ENCODE measurements at regions not wholly inside any gene's neighbourhood (a gene's known extent, or its start where the extent isn't known, plus 50 kb on each side); places are given as distances from the start of the nearest gene placed in this dataset.

DNA sequence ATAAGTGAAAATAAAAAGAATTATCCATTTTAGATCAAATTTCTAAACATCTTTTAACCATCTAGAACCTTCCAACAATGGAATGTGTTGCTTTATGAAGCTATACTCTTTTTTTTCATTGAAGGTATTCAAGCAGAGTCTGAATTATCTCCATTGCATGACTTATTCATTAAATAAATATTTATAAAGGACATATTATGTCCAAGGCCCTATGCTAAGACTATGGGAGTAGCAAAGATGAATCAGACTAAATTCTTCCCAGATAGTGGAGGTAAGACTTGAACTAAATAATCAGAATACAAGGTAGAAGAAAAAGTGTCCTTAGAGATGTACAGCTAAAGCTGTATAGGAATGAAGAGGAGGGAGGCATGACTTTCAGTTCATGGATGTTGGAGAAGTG is 215.5 kb upstream of the RGMB start:
- intact Hi-C loops (cut with micrococcal nuclease): no loop called here
- DNase-seq (ENCODE audit: unreplicated experiment): no peak
- CTCF ChIA-PET: no interaction called here

DNA sequence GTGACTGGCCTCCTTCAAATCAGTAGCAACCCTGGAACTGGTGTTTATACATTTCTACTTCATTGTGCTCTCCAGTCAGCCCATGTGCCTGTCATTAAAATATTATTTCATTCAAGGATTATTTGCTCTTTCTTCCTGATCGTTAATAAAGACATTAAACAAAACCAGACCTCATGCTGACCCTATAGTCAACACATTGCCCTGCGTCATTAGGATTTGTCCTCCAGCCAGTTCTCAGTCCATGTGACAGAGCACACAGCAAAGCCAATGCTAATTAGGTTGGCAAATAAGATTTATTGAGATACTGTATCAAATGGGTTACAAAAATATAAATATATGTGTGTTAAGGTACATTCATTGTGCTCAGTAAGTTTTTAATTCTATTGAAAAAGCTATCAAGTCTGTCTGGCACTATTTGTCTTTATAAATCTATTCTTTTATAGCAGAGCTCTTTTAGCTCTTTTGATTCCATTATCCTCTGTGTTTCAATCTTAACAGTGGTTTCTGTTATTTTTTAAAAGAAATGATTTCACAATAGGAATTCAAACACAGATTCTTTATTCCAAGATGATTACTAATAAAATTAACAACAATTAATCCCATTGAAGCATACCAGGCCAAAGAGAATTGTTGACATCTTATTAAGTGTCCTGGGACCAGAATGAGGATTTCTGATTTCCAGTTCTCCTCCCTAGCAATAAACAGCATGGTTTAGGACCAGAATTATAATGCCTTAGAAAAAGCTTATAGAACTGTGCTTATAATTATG is 209.4 kb upstream of the RGMB start:
- no peak for DNase-seq (ENCODE audit: unreplicated experiment)
- POLR2A ChIA-PET: no interaction called here
- CTCF ChIA-PET: interaction anchor here (0.7 kb wide), 1 partner anchor 185 kb away, joined by 3 read pairs; no protein-coding TSS in a partner anchor
- Mint-ChIP-seq H3K27me3 (ENCODE audit: insufficient read depth, unreplicated experiment) (peaks cover 25% of the 10 kb centered on the region), H3K27ac (ENCODE audit: low read depth, unreplicated experiment) (no peak overlapping the region), H3K4me3 (ENCODE audit: unreplicated experiment) (no peak overlapping the region), H3K36me3 (ENCODE audit: insufficient read depth, unreplicated experiment) (no peaks in the 10 kb centered on the region), H3K9me3 (ENCODE audit: unreplicated experiment) (no peaks in the 10 kb centered on the region), H3K4me1 (ENCODE audit: insufficient read depth, unreplicated experiment) (no peaks in the 10 kb centered on the region)
- TF ChIP-seq, protein P1, sequence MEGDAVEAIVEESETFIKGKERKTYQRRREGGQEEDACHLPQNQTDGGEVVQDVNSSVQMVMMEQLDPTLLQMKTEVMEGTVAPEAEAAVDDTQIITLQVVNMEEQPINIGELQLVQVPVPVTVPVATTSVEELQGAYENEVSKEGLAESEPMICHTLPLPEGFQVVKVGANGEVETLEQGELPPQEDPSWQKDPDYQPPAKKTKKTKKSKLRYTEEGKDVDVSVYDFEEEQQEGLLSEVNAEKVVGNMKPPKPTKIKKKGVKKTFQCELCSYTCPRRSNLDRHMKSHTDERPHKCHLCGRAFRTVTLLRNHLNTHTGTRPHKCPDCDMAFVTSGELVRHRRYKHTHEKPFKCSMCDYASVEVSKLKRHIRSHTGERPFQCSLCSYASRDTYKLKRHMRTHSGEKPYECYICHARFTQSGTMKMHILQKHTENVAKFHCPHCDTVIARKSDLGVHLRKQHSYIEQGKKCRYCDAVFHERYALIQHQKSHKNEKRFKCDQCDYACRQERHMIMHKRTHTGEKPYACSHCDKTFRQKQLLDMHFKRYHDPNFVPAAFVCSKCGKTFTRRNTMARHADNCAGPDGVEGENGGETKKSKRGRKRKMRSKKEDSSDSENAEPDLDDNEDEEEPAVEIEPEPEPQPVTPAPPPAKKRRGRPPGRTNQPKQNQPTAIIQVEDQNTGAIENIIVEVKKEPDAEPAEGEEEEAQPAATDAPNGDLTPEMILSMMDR (IDR thresholded peaks at IDR 0.05; ENCODE audit: unreplicated experiment): no peak
- intact Hi-C loops (cut with micrococcal nuclease): no loop called here
- BruUV-seq (replicated peaks): no TSS peak

More for the DNA sequence above, 215.5 kb upstream of the RGMB start:
- H3K4me3 Mint-ChIP-seq (ENCODE audit: unreplicated experiment): no peak overlapping the region
- H3K4me1 Mint-ChIP-seq (ENCODE audit: insufficient read depth, unreplicated experiment): no peaks in the 10 kb centered on the region
- H3K9me3 Mint-ChIP-seq (ENCODE audit: unreplicated experiment): peaks cover 12% of the 10 kb centered on the region
- TF ChIP-seq, protein P1 (IDR thresholded peaks at IDR 0.05; ENCODE audit: unreplicated experiment): no peak
- no peaks in the 10 kb centered on the region for H3K36me3 Mint-ChIP-seq (ENCODE audit: insufficient read depth, unreplicated experiment)
- H3K27ac Mint-ChIP-seq (ENCODE audit: low read depth, unreplicated experiment): no peak overlapping the region
- POLR2A ChIA-PET: no interaction called here
- BruUV-seq (replicated peaks): no TSS peak
- H3K27me3 Mint-ChIP-seq (ENCODE audit: insufficient read depth, unreplicated experiment): no peaks in the 10 kb centered on the region

DNA sequence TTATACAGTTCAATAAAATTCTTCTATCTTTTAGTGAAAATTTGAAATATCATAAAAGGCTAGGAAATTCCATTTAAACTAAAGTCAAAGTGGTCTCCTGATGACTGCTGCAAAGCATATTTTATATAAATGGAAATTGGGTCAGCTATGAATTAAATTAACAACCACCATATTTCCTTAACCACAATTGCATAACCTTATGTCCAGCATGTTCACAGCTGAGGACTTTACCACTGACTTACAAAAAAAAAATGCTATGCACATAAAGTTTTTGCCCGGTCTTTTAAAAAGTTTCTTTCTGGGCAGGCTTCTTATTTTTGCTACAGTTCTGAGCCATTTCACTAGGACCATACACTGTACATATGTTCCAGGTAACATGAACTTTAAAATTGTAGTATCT is 208.6 kb upstream of the RGMB start:
- ChIA-PET CTCF (interaction anchor here (0.7 kb wide), 1 partner anchor 184 kb away, joined by 3 read pairs; no protein-coding TSS in a partner anchor), POLR2A (no interaction called here)
- H3K4me1 Mint-ChIP-seq (ENCODE audit: insufficient read depth, unreplicated experiment): no peaks in the 10 kb centered on the region
- H3K27me3 Mint-ChIP-seq (ENCODE audit: insufficient read depth, unreplicated experiment): peaks cover 25% of the 10 kb centered on the region
- no TSS peak for BruUV-seq (replicated peaks)
- H3K9me3 Mint-ChIP-seq (ENCODE audit: unreplicated experiment): no peaks in the 10 kb centered on the region
- no peak overlapping the region for H3K27ac Mint-ChIP-seq (ENCODE audit: low read depth, unreplicated experiment)
- intact Hi-C loops (cut with micrococcal nuclease): no loop called here
- TF ChIP-seq, protein P1 (IDR thresholded peaks at IDR 0.05; ENCODE audit: unreplicated experiment): no peak
- no peak overlapping the region for H3K4me3 Mint-ChIP-seq (ENCODE audit: unreplicated experiment)
- no peaks in the 10 kb centered on the region for H3K36me3 Mint-ChIP-seq (ENCODE audit: insufficient read depth, unreplicated experiment)
- DNase-seq (ENCODE audit: unreplicated experiment): no peak

DNA sequence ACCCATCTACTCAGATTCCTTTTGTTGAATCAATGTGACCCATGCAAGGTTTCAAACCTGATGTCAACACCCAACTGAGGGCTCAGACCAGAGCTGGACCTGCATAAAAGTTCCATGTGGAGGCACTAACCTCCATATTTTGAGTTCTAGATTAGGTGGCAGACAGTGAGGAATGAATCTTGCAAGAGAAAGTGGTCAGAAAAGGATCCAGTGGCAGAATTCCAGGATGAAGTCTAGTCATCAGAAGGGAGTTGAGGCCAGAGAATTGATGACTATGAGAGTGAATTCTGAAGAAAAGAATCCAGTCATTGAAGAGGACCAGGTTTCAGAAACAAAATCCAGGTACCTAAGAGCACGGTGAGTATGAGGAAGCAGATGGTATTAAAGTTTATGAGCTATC is 205.1 kb upstream of the RGMB start:
- no peak for DNase-seq (ENCODE audit: unreplicated experiment)
- H3K27me3 Mint-ChIP-seq (ENCODE audit: insufficient read depth, unreplicated experiment): peaks cover 25% of the 10 kb centered on the region
- intact Hi-C loops (cut with micrococcal nuclease): no loop called here
- no peaks in the 10 kb centered on the region for H3K36me3 Mint-ChIP-seq (ENCODE audit: insufficient read depth, unreplicated experiment)
- POLR2A ChIA-PET: interaction anchor here (0.7 kb wide), 1 partner anchor 143 kb away, joined by 4 read pairs; no protein-coding TSS in a partner anchor
- no peak overlapping the region for H3K27ac Mint-ChIP-seq (ENCODE audit: low read depth, unreplicated experiment)
- CTCF ChIA-PET: interaction anchor here (1.4 kb wide), 1 partner anchor 199 kb away, joined by 6 read pairs; no protein-coding TSS in a partner anchor
- H3K4me1 Mint-ChIP-seq (ENCODE audit: insufficient read depth, unreplicated experiment): no peaks in the 10 kb centered on the region
- no TSS peak for BruUV-seq (replicated peaks)
- H3K4me3 Mint-ChIP-seq (ENCODE audit: unreplicated experiment): no peak overlapping the region
- TF ChIP-seq, protein P1 (IDR thresholded peaks at IDR 0.05; ENCODE audit: unreplicated experiment): no peak
- H3K9me3 Mint-ChIP-seq (ENCODE audit: unreplicated experiment): no peaks in the 10 kb centered on the region
